ENCODE measurements at regions not wholly inside any gene's neighbourhood (a gene's known extent, or its start where the extent isn't known, plus 50 kb on each side); places are given as distances from the start of the nearest gene placed in this dataset.

GRCh38 chr16:79765431-79765830 lies 164.9 kb upstream of the MAF start:
- TF ChIP-seq EZH2phosphoT487 (conservative IDR thresholded peaks at IDR 0.05; ENCODE audit: low read length) (no peak), CTCF (IDR thresholded peaks at IDR 0.05; ENCODE audit: insufficient read depth, low read length, poor library complexity, severe bottlenecking) (no peak)
- Histone ChIP-seq H3K9me3 (ENCODE audit: insufficient read depth, low read length) (no peaks in the 10 kb centered on the region), H3K9me2 (replicated peaks; ENCODE audit: insufficient read depth, low read length) (no peaks in the 10 kb centered on the region), H3K4me3 (ENCODE audit: insufficient read depth, low read length, poor library complexity, severe bottlenecking) (no peak overlapping the region), H3K27me3 (ENCODE audit: low read length) (no peaks in the 10 kb centered on the region), H3K27ac (ENCODE audit: low read depth, low read length) (no peak overlapping the region), H2AFZ (ENCODE audit: low read depth, low read length, severe bottlenecking) (no peak overlapping the region), H3K4me2 (ENCODE audit: low read depth, low read length, poor library complexity, severe bottlenecking) (no peak overlapping the region), H4K20me1 (ENCODE audit: low read depth, low read length) (no peaks in the 10 kb centered on the region), H3K79me2 (ENCODE audit: insufficient read depth, low read length) (no peaks in the 10 kb centered on the region), H3K36me3 (ENCODE audit: low read length) (no peaks in the 10 kb centered on the region), H3F3A (ENCODE audit: insufficient read depth) (no peaks in the 10 kb centered on the region), H3K9ac (ENCODE audit: low read length) (no peak overlapping the region)

GRCh38 chr16:79764415-79765110 lies 164.0 kb upstream of the MAF start:
- no peak overlapping the region for H3K4me2 ChIP-seq (ENCODE audit: low read depth, low read length, poor library complexity, severe bottlenecking)
- no peaks in the 10 kb centered on the region for H3K27me3 ChIP-seq (ENCODE audit: low read length)
- no peaks in the 10 kb centered on the region for H3K9me3 ChIP-seq (ENCODE audit: insufficient read depth, low read length)
- no peak overlapping the region for H3K9ac ChIP-seq (ENCODE audit: low read length)
- H4K20me1 ChIP-seq (ENCODE audit: low read depth, low read length), result no peaks in the 10 kb centered on the region
- no peak overlapping the region for H2AFZ ChIP-seq (ENCODE audit: low read depth, low read length, severe bottlenecking)
- H3K79me2 ChIP-seq (ENCODE audit: insufficient read depth, low read length), result no peaks in the 10 kb centered on the region
- TF ChIP-seq EZH2phosphoT487 (conservative IDR thresholded peaks at IDR 0.05; ENCODE audit: low read length), result no peak
- TF ChIP-seq CTCF (IDR thresholded peaks at IDR 0.05; ENCODE audit: insufficient read depth, low read length, poor library complexity, severe bottlenecking), result no peak
- H3F3A ChIP-seq (ENCODE audit: insufficient read depth), result no peaks in the 10 kb centered on the region
- H3K9me2 ChIP-seq (replicated peaks; ENCODE audit: insufficient read depth, low read length), result no peaks in the 10 kb centered on the region
- no peak overlapping the region for H3K4me3 ChIP-seq (ENCODE audit: insufficient read depth, low read length, poor library complexity, severe bottlenecking)
- H3K27ac ChIP-seq (ENCODE audit: low read depth, low read length), result no peak overlapping the region
- H3K36me3 ChIP-seq (ENCODE audit: low read length), result no peaks in the 10 kb centered on the region

- Histone ChIP-seq H3K36me3 (ENCODE audit: low read length) (no peaks in the 10 kb centered on the region), H4K20me1 (ENCODE audit: low read depth, low read length) (no peaks in the 10 kb centered on the region), H3K4me2 (ENCODE audit: low read depth, low read length, poor library complexity, severe bottlenecking) (no peak overlapping the region), H3K79me2 (ENCODE audit: insufficient read depth, low read length) (no peaks in the 10 kb centered on the region), H2AFZ (ENCODE audit: low read depth, low read length, severe bottlenecking) (no peak overlapping the region), H3K9ac (ENCODE audit: low read length) (no peak overlapping the region), H3K9me3 (ENCODE audit: insufficient read depth, low read length) (no peaks in the 10 kb centered on the region), H3K27me3 (ENCODE audit: low read length) (no peaks in the 10 kb centered on the region), H3F3A (ENCODE audit: insufficient read depth) (no peaks in the 10 kb centered on the region), H3K9me2 (replicated peaks; ENCODE audit: insufficient read depth, low read length) (no peaks in the 10 kb centered on the region), H3K27ac (ENCODE audit: low read depth, low read length) (no peak overlapping the region), H3K4me3 (ENCODE audit: insufficient read depth, low read length, poor library complexity, severe bottlenecking) (no peak overlapping the region)
- no peak for TF ChIP-seq EZH2phosphoT487 (conservative IDR thresholded peaks at IDR 0.05; ENCODE audit: low read length)
- no peak for TF ChIP-seq CTCF (IDR thresholded peaks at IDR 0.05; ENCODE audit: insufficient read depth, low read length, poor library complexity, severe bottlenecking)
Measured at GRCh38 chr16:79762217-79762616, 161.7 kb upstream of the MAF start.

Measured in SU-DHL-6 (cell line).